GM12878 (cell line): ENCODE measurements at regions not wholly inside any gene's neighbourhood (a gene's known extent, or its start where the extent isn't known, plus 50 kb on each side); places are given as distances from the start of the nearest gene placed in this dataset.

Source experiments
- ATAC-seq: fragments of 200-7000 bp; cut with Tn5 transposase; 3 replicates; pipeline ENCODE4 v1.9.1; 2020; ENCODE audit warnings: mild to moderate bottlenecking, moderate library complexity
- BruUV-seq: library from RNA; stranded (reverse); fragments of 400-500 nt; replicated peaks from 2 replicates; lab custom pipeline; 2021; lab: Mats Ljungman, UMichigan
- CTCF ChIA-PET: fragments of 300-600 bp; sonication (Branson Sonifier 250); formaldehyde crosslinking; extraction: SDS; loops from one replicate; lab custom pipeline; 2021; ENCODE audit warnings: inconsistent platforms; lab: Yijun Ruan, JAX
- POLR2A ChIA-PET: fragments of 350-600 bp; formaldehyde crosslinking; extraction: SDS; loops from one replicate; lab custom pipeline; 2021; ENCODE audit warnings: inconsistent platforms; lab: Charles Lee
- RAD21 ChIA-PET: fragments of 300-600 bp; sonication (Branson Sonifier 250); formaldehyde crosslinking; loops from one replicate; lab custom pipeline; 2023; ENCODE audit warnings: antibody characterized with exemption; ENCODE audit not compliant: unreplicated experiment; lab: Charles Lee
- SMC1A ChIA-PET: fragments of 300-600 bp; sonication (Branson Sonifier 250); formaldehyde crosslinking; loops from one replicate; lab custom pipeline; 2023; ENCODE audit not compliant: unreplicated experiment, uncharacterized antibody; lab: Charles Lee
- DNase-seq: peaks from one replicate; pipeline ENCODE4 v3.0.0-alpha.2; 2011; ENCODE audit warnings: low read depth, low spot score
- FAIRE-seq: peaks from 3 replicates; lab custom pipeline; 2011; peaks lifted over from hg19 to GRCh38; lab: Jason Lieb, UNC
- H2AFZ ChIP-seq: 2 replicates; pipeline ENCODE4 v1.6.0; 2011; ENCODE audit warnings: low read depth, low read length, control low read depth; ENCODE audit not compliant: control insufficient read depth
- H3K27ac ChIP-seq: 2 replicates; pipeline ENCODE4 v1.5.1; 2011; ENCODE audit warnings: control low read depth; ENCODE audit not compliant: control insufficient read depth, insufficient read depth
- H3K27me3 ChIP-seq, 2 experiments: replicated peaks in 1 of 2; 2 replicates each; pipeline versions ENCODE4 v1.6.0 to v1.6.1; 2011; ENCODE audit warnings: low read length in 1 of 2; ENCODE audit not compliant: control insufficient read depth in 2 of 2, insufficient read depth in 2 of 2
- H3K36me3 ChIP-seq, 2 experiments: 2 replicates each; pipeline ENCODE4 v1.5.1; 2011; ENCODE audit warnings: low read length in 1 of 2; ENCODE audit not compliant: control insufficient read depth in 2 of 2, insufficient read depth in 2 of 2
- H3K4me1 ChIP-seq: 2 replicates; pipeline ENCODE4 v1.6.1; 2011; ENCODE audit warnings: mild to moderate bottlenecking, low read length, moderate library complexity, mixed read lengths; ENCODE audit not compliant: control insufficient read depth, insufficient read depth
- H3K4me2 ChIP-seq: 2 replicates; pipeline ENCODE4 v1.6.0; 2011; ENCODE audit warnings: control low read depth; ENCODE audit not compliant: control insufficient read depth, insufficient read depth
- H3K4me3 ChIP-seq: fragments of 200-600 bp; sonication (generic); 2 replicates; pipeline ENCODE4 v1.5.1; 2016
- H3K79me2 ChIP-seq: 2 replicates; pipeline ENCODE4 v1.6.0; 2011; ENCODE audit warnings: low read length; ENCODE audit not compliant: control insufficient read depth, insufficient read depth
- H3K9ac ChIP-seq: 2 replicates; pipeline ENCODE4 v1.8.0; 2011; ENCODE audit warnings: low read length, control low read depth, mixed read lengths; ENCODE audit not compliant: control insufficient read depth, insufficient read depth
- H3K9me3 ChIP-seq: replicated peaks from 3 replicates; pipeline ENCODE4 v1.5.1; 2011; ENCODE audit warnings: mild to moderate bottlenecking, low read length; ENCODE audit not compliant: control insufficient read depth, insufficient read depth
- H4K20me1 ChIP-seq: 2 replicates; pipeline ENCODE4 v1.6.0; 2011; ENCODE audit not compliant: control insufficient read depth, insufficient read depth
- ATF2 ChIP-seq: IDR thresholded peaks from 2 replicates; pipeline ENCODE4 v1.6.1; 2012; ENCODE audit warnings: low read length, inconsistent platforms
- BMI1 ChIP-seq: fragments of 450-650 bp; IDR thresholded peaks from 2 replicates; pipeline ENCODE4 v1.6.1; 2016; ENCODE audit warnings: mild to moderate bottlenecking, moderate library complexity, borderline replicate concordance
- CUX1 ChIP-seq: IDR thresholded peaks from 2 replicates; pipeline ENCODE4 v1.6.1; 2012; ENCODE audit warnings: improper control_type of control experiment, low read depth, low read length; ENCODE audit not compliant: insufficient replicate concordance
- HDGF ChIP-seq: fragments of 450-650 bp; IDR thresholded peaks from 2 replicates; pipeline ENCODE4 v1.6.1; 2016; ENCODE audit warnings: antibody characterized with exemption
- KDM1A ChIP-seq: fragments of 200-600 bp; sonication (generic); IDR thresholded peaks from 2 replicates; pipeline ENCODE4 v1.6.1; 2016; ENCODE audit warnings: borderline replicate concordance
- MLLT1 ChIP-seq: fragments of 450-650 bp; IDR thresholded peaks from 2 replicates; pipeline ENCODE4 v1.6.1; 2016; ENCODE audit warnings: mild to moderate bottlenecking
- MTA2 ChIP-seq: fragments of 450-650 bp; IDR thresholded peaks from 2 replicates; pipeline ENCODE4 v1.6.1; 2016; ENCODE audit warnings: low read depth, mild to moderate bottlenecking, moderate library complexity
- NKRF ChIP-seq: fragments of 450-650 bp; conservative IDR thresholded peaks from 2 replicates; pipeline ENCODE4 v1.6.1; 2017; ENCODE audit warnings: mild to moderate bottlenecking, moderate library complexity
- PAX8 ChIP-seq: fragments of 450-650 bp; IDR thresholded peaks from 2 replicates; pipeline ENCODE4 v1.6.1; 2017; ENCODE audit warnings: mild to moderate bottlenecking, moderate library complexity
- SMAD5 ChIP-seq: IDR thresholded peaks from 2 replicates; pipeline ENCODE4 v1.6.1; 2016; ENCODE audit warnings: antibody characterized with exemption, low read depth
- ZBTB4 ChIP-seq: fragments of 450-650 bp; formaldehyde crosslinking; IDR thresholded peaks from 2 replicates; pipeline ENCODE4 v1.4.0; 2022; ENCODE audit warnings: mild to moderate bottlenecking, moderate library complexity
- WGBS: methylation state at CpG from one replicate; pipeline ENCODE4 v1.1.6; 2016; ENCODE audit warnings: low lambda C conversion rate; ENCODE audit not compliant: insufficient replicate concordance, insufficient coverage; ENCODE audit errors: missing lambda C conversion rate; 5-methylcytosine and 5-hydroxymethylcytosine counted together
- in situ Hi-C: fragments of 300-500 bp; cut with MboI; formaldehyde crosslinking; loops from 9 replicates; pipeline ENCODE4 v1.14.3; 2018; ENCODE audit warnings: mixed read lengths
- intact Hi-C: fragments of 100-400 bp; cut with micrococcal nuclease; formaldehyde crosslinking; loops from one replicate; pipeline ENCODE4 v1.14.2; 2022; ENCODE audit not compliant: unreplicated experiment

GRCh38 chr11:31932879-31933278 lies 121.8 kb upstream of the PAX6 start:
- H3K27me3 ChIP-seq: no peaks in the 10 kb centered on the region
- ChIA-PET RAD21 (no interaction called here), SMC1A (interaction anchor here (1.0 to 2.1 kb wide), 3 partner anchors 10 to 695 kb away, joined by 4 to 6 read pairs (median 4); no protein-coding TSS in a partner anchor), CTCF (interaction anchor here (2.1 to 5.2 kb wide), 2 partner anchors 25 to 28 kb away, joined by 5 to 31 read pairs; no protein-coding TSS in a partner anchor), POLR2A (no interaction called here)
- no peaks in the 10 kb centered on the region for H3K79me2 ChIP-seq
- H3K4me3 ChIP-seq: no peak overlapping the region
- H4K20me1 ChIP-seq: no peaks in the 10 kb centered on the region
- no peak overlapping the region for H3K27ac ChIP-seq
- no peaks in the 10 kb centered on the region; the same call in 1 of the 2 replicates for H3K4me1 ChIP-seq
- WGBS: 50% methylated on average over 9 of the region's 9 CpGs
- intact Hi-C loops: no loop called here
- no TSS peak for BruUV-seq
- H3K36me3 ChIP-seq: no peaks in the 10 kb centered on the region
- H3K9ac ChIP-seq: no peak overlapping the region
- in situ Hi-C loops: no loop called here
- no peaks in the 10 kb centered on the region for H3K9me3 ChIP-seq
- H3K4me2 ChIP-seq: no peak overlapping the region
- FAIRE-seq: no peak
- H2AFZ ChIP-seq: no peak overlapping the region
- DNase-seq: no peak
- no peak for ATAC-seq
- TF ChIP-seq ATF2: no peak
- no peak for TF ChIP-seq KDM1A
- no peak for TF ChIP-seq MLLT1
- no peak for TF ChIP-seq NKRF
- TF ChIP-seq SMAD5: no peak
- no peak for TF ChIP-seq CUX1
- no peak for TF ChIP-seq MTA2
- TF ChIP-seq ZBTB4: no peak
- no peak for TF ChIP-seq BMI1
- no peak for TF ChIP-seq HDGF
- TF ChIP-seq PAX8: no peak
